Activated CD8-positive, alpha-beta memory T cell treated with anti-CD3 and anti-CD28 coated beads for 36 hours (primary cell): ENCODE measurements at regions not wholly inside any gene's neighbourhood (a gene's known extent, or its start where the extent isn't known, plus 50 kb on each side); places are given as distances from the start of the nearest gene placed in this dataset.

Experiments used
- CTCF ChIA-PET: fragments of 350-600 bp; sonication (Branson Sonifier 250); formaldehyde crosslinking; loops from one replicate; lab custom pipeline; 2021; ENCODE audit warnings: antibody characterized with exemption; lab: Charles Lee
- POLR2A ChIA-PET: fragments of 350-600 bp; sonication (Branson Sonifier 250); formaldehyde crosslinking; loops from one replicate; lab custom pipeline; 2021; ENCODE audit warnings: antibody characterized with exemption; lab: Charles Lee

DNA sequence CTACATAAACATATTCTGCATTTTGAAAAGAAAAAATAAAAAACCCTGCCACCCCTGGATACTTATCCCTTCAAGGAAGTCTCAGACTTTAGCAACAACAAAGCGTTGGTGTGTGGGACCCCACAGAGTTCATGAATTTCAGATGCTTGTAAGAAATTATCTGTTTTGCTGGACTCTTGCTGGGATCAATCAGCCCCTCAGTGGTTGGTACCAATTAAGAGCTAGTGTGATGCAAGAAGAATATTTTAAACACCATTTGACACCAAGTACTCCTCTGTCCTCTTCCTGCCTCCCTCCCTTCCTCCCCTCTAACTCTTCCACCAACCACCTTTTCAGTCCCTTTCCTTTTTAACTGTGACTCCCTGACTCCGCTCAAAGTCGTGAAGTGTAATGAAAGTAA lies 51.5 kb downstream of the SST start:
- ChIA-PET CTCF (interaction anchor here (1.9 to 2.0 kb wide), 2 partner anchors 60 to 300 kb away, joined by 6 to 10 read pairs; no protein-coding TSS in a partner anchor), POLR2A (no interaction called here)

DNA sequence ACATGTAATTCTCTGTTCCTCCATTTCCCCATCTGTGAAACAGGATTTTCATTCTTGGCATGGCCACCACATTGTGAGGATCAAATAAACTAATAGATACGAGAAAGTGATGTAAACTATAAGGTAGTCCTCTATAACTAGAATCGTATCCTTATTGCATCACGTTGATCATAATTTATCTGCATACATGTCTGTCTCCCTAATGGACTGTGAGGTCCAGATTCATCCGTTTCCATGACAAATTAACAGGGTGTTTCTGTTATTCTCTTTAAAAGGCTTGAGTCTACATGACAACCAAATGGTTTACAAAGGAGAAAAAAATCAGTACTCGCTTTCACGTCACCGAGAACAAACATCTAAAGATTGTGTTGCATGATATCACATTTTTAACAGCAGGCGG lies 53.0 kb downstream of the SST start:
- CTCF ChIA-PET = interaction anchor here (2.7 kb wide), 1 partner anchor 61 kb away, joined by 27 read pairs; no protein-coding TSS in a partner anchor
- POLR2A ChIA-PET = no interaction called here

DNA sequence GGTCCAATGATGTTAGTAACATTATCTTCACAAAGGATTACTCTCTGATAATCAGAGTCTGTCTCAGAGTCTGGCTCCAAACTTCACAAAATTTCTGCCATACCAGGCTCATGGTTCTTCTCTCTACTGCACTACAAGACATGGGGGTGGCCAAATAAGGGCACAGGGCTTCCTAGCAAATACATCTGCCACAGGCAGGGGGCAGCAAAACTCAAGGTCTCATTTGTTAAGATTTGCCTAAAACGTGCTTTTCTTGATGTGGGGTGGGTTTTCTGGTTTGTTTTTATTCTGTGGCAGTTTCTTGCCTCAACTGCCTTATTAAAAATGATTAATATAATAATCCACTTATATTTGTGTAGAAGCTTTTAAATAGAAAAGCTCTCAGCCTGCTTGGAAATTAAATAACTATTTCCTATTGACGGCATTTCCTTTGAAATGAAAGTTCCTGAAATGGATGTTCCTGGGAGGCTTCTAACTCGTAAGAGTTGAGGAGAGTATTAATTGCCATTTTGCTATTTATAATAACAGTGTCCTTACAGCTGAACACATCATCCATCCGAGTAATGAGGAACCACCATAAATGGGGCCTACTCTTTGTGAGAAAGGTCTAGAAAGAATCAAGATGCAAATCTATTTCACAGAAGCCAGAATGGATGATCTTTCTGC lies 53.8 kb downstream of the SST start:
- ChIA-PET CTCF (interaction anchor here (0.8 to 2.7 kb wide), 9 partner anchors 39 to 397 kb away, joined by 3 to 27 read pairs (median 4); partner anchors contain the start of gene SST), POLR2A (no interaction called here)

DNA sequence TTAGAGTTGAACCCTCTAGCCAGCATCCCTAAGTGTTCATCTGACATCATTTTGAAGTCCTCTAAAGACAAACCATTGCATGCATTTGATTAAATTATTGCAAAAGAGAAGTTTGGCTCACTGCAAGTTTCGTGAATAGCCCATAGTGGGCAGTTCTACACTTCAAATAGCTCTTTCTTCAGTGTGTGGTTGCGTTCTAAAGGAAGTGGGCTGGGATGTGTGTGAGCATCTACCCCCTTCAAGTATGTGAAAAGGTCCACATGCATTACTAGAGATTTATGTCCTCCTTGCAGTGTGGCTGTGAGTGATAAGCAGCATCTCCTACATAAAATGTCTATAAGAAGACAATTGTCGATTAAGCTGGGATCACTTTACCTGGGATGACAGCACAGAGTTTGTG lies 54.6 kb downstream of the SST start:
- POLR2A ChIA-PET = no interaction called here
- CTCF ChIA-PET = interaction anchor here (0.8 to 2.7 kb wide), 10 partner anchors 38 to 396 kb away, joined by 3 to 27 read pairs (median 4); partner anchors contain the start of gene SST

DNA sequence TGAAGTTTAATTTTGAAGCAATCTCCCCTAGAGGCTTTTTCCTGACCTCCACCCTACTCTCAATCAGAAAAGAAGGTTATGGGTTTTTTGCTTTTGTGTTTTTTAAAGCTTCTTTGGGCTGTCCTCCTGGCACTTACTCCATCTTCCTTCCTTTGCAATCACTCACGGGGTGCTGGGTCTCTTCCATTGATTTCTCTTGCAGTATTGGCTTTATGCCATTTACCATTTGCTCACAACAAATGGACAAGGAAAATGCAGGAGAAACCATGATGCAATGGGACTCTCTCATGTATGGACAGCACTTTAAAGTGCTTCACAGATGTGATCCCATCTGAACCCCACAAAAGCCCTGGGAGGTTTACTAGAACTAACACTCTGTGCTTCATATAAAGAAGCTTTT lies 57.5 kb downstream of the SST start:
- ChIA-PET CTCF (no interaction called here), POLR2A (no interaction called here)

DNA sequence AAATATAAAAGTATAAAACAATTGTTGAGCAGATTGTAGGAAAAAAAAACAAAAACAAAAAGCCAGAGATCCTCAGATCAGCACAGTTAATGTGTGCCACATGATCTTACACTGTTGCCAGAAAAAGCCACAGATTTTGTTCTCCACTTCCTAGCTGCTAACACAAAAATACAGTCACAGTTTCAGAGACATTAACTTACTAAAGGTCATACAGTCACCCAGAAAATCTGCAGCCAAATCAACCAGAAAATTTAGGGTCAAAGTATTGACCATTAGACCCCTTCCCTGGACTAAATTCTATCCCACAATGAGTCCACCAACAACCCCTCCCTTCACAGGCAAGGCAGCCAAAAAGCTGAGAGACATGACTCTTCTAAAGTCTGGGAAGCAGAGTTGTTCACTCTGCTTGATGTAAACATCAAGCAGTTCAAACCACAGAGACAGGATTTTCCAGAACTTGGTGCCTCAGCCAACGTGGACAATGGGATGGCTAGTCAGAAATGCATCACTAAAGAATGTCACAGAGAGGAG lies 59.1 kb downstream of the SST start:
- CTCF ChIA-PET = no interaction called here
- POLR2A ChIA-PET = no interaction called here

DNA sequence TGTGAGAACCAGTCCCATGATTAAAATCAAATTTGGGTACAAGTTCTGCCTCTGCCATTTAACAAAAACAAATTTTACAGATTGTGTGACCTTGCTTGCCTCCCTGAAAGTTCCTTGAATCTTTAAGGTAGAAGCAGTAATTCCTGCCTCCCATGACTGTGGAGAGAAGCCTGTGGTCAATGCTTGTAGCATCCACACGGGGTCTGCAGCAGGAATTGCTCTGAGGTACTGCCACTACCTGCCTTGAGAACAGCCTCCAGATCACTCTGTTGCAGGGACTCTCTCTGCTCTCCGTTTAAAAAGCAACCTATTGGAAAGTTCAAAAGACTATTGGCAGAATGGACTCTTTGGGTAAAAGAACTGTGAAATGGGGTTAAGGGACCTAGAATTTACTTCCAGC lies 75.9 kb downstream of the SST start:
- CTCF ChIA-PET = no interaction called here
- POLR2A ChIA-PET = no interaction called here

DNA sequence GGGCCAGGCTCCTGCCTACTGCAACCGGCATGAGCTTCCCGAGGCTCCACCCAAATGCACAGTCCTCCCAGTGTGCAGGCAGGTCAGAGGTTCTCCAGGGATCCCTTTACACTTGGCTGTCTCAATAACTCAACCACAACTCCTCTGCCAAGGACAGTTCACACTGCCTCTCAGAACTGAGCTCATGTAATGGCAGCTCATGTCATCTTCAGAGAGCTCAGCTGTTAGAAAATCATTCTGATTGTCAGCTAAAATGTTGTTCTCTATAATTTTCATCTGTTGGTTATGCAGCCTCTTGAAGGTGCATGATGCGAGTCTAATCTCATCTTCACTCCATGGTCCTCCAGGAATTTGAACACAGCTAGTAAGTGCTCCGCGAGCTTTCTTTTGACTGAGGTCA lies 76.7 kb downstream of the SST start:
- ChIA-PET POLR2A (no interaction called here), CTCF (interaction anchor here (0.6 kb wide), 1 partner anchor 108 kb away, joined by 3 read pairs; no protein-coding TSS in a partner anchor)

DNA sequence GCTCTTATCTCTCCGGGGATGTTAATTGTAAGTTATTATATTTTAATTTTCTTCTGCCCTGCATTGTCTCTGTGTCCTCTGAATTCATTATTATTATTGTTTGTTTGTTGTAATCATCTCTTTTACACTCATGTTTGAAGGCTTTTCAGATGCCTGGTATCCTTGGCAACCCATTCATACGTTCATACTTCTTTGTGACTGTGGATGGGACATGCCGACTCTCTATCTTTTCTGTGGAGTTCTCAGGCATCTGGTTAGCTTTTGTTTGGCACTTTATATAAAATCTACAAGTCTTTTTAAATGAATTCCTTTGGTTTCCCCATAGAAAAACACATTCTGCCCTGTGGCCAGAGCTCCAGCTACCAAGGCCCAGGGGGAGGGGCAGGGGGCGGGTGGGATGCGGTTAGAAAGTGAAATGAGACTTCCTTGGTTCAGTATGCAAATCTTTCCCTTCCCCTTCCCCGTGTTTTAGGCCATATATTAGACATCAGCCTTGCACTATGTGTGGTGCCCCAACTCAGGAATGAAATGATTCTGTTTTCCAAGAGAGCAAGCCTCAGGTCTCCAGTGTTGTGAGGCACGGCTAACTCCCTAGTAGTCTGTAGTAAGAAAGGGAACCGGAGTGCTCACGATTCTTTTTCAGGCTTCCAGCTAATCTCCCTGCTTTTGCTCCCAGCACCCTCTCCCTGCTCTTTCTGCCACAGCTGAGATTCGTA lies 79.2 kb downstream of the SST start:
- ChIA-PET POLR2A (no interaction called here), CTCF (interaction anchor here (0.6 to 1.3 kb wide), 2 partner anchors 272 to 970 kb away, joined by 3 read pairs; no protein-coding TSS in a partner anchor)

DNA sequence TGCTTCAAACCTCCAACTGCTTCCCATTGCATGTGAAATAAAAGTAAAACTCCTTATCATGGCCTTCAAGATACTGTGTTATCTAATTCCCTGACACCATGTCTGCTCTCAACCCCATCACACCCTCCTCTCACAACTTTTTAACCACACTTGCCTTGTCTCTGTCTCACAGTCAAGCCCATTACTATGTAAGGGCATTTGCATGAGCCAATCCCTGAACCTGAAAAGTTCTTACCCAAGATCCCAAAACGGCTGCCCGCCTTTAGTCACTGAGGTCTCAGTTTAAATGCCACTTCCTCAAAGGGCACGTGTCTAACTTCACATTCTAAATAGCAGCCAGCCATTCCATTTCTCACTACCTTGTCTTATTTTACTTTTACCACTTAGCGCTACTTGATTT lies 83.1 kb downstream of the SST start:
- ChIA-PET POLR2A (no interaction called here), CTCF (interaction anchor here (1.0 kb wide), 1 partner anchor 268 kb away, joined by 3 read pairs; no protein-coding TSS in a partner anchor)

DNA sequence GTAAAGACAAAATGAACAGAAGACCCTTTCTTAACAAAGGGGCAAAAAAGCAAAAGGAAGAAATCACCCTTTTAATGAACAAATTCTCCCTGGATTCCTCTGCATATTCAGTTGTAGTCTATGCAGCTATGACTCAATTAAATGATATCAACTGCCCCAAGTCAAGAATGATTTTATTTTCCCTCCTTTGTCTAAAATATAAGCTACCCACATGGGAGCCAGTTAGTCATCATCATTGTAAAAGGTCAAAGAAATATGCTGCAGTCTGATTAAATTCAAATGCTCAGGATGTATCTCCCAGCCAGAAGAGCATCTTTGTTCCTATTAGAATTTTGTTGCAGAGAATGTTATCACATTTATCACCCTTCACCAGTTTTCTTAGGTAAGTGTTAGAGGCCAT lies 84.0 kb downstream of the SST start:
- CTCF ChIA-PET = interaction anchor here (1.0 kb wide), 1 partner anchor 267 kb away, joined by 3 read pairs; no protein-coding TSS in a partner anchor
- POLR2A ChIA-PET = no interaction called here

DNA sequence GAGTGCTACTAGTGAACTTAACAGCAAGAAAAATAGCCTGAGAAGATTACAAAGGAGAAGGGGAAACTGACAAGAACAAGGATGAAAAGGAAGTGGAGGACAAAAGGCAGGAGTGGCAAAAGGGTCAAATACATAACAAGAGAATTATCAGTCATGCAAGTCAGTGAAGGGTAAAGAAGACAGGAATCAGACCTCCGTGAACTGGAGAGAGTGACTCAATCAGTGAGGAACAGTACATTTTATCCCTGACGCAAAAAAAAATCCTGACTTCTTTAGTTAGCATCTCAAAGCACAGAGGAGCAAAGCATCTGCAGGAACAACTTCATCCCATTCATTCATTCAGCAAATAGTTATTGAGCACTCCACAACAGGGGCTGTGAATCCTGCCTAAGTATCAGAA lies 97.8 kb downstream of the SST start:
- ChIA-PET CTCF (no interaction called here), POLR2A (no interaction called here)

DNA sequence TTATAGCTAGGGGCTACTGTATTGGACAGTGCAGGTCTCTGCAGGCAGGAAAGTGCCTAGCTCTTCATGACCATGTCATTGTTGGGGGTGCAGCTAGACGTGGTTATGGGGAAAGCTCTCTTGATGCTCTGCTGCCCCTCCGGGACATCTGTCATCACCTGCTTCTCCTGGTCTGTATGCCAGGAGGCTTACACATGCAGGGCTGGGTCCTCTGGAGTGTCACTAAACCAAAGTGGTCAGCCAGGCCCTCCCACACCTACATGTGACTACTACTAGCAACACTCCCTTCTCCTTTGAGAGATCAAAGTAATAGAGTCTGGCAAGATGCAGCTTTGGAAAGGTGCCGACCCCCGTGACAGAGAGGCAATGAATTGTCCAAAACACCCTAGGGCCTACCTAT lies 98.5 kb downstream of the SST start:
- CTCF ChIA-PET = interaction anchor here (1.1 kb wide), 1 partner anchor 108 kb away, joined by 3 read pairs; no protein-coding TSS in a partner anchor

DNA sequence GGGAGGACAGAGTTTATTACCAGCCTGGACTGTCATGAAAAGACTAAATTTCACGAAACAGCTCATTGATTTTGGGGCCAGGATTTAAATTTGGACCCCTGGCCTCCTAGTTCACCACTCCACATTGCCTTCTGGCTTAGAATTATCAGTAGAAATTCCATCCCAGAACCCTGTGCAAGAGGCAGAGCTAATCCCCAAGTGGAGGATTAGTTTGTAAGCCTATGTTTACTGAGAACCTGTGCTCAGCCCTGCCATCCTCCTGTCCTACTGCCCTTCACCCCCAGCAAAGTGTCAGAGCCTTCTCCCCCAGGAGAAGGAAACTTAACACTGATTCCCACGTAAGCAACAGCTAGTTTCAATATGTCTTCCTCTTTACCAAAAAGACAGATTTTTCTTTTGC lies 99.4 kb downstream of the SST start:
- POLR2A ChIA-PET = no interaction called here
- CTCF ChIA-PET = interaction anchor here (1.1 kb wide), 1 partner anchor 109 kb away, joined by 3 read pairs; no protein-coding TSS in a partner anchor

More for the DNA sequence above, 98.5 kb downstream of the SST start:
- POLR2A ChIA-PET = no interaction called here

DNA sequence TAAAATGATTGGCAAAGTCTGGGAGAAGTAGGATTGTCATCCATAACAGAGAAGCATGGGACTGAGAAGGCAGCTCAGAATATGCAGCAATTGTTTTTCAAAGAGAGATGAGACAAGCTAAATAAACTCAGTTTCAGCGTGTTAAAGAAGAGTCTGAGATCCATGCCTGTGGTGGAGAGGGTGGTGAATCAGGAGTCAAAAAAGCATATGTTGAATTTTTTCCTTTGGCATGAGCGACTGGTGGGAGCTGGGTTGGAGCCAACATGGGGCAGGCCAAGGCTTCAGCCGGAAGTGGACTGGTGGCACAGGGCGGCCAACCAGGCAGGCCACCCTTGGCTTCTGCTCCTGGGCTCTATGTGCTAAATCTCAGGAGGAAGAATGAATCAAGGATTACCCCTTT lies 102.0 kb downstream of the SST start:
- CTCF ChIA-PET = no interaction called here
- POLR2A ChIA-PET = no interaction called here

DNA sequence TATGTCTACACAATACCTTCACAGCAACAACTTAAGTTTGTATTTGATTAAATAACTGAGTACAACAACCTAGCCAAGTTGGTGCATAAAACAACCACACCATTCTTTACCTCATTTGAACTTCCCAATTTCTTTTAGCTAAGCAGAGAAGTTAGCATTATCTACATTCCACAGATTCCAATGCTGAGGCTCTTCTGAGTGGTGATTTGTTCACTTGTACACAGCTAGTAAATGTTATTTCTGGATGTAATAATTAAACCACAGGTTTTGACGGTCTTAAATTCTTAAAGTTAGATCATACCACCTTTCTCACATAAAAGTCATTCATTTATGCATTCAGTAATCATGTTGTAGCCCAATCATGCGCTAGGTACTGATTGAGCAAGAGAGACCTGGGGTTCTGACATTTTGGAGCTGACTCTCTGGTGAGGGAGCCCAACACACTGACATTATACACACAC lies 102.5 kb downstream of the SST start:
- ChIA-PET POLR2A (no interaction called here), CTCF (no interaction called here)

DNA sequence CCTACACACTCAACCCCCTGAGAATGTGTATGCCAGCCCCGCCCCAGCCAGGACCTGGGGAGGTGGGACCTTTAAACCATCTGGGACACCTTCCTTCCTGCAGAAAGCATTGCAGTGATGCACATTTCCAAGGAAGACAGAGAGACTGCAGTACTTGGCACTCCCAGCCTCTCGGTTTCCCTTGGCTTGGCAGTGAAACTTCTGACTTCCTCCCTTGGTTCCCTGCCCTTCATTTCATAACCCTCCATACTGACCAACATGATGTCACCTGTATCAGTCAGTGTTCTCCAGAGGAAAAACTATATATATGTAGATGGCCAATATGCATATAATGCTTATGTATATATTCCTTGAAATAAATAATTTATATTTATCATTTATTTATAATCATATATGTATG lies 103.2 kb downstream of the SST start:
- ChIA-PET POLR2A (no interaction called here), CTCF (no interaction called here)

DNA sequence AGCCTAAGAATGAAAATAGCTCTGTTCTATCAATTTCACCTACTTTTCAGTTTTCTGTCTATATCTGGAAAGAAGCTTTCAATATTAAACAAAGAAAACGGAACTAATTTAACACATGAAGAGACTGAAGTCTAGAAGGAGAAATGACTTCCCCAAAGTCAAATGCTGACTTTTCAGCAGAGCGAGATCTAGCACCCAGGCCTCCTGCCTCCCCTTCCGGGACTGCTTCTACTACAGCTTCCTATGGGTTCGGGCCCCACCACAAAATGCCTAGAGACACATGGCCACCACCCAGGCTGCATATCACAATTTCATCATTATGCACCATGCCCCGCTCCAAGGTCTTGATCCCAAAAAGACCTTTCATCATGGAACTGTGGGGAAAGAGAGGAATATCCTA lies 104.5 kb downstream of the SST start:
- ChIA-PET CTCF (no interaction called here), POLR2A (no interaction called here)

DNA sequence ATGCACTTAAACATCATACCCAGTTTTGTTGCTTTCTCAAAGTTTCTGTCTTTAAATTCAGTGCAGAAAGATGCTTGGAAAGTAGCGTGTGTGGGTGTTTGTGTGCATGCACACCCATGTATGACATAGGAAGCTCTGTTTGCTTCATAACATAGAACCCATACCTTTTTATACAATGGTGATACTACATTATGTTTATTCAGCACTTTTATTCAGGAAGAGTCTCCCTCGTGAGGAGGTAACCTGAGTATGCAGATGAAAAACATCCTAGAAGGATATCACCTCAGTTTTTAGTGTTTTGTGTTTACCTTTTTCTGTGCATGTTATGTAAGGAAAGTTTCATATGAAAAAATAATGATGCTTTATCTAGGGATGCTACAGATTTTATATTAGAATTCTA lies 111.2 kb downstream of the SST start:
- POLR2A ChIA-PET = no interaction called here
- CTCF ChIA-PET = no interaction called here

DNA sequence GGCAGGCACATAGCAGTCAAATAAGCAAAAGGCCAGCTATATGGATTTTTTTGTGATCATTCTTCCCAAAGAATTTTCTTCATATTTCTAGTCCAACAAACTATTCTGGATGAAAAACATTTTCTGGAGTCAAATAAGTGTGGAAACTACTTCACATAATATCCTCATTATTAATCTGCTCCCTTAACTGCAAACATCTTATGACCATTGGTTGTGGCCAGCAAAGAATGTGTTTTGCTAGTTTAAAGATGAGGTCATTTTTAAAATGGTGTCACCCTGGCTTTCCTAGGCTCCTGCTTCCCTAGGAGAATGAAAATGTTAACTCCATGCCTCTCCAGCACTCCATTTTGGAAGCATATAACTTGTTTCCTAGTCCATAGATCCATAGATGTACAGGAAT lies 118.8 kb downstream of the SST start:
- ChIA-PET CTCF (no interaction called here), POLR2A (no interaction called here)
